GM19452 (cell line): ENCODE measurements at regions not wholly inside any gene's neighbourhood (a gene's known extent, or its start where the extent isn't known, plus 50 kb on each side); places are given as distances from the start of the nearest gene placed in this dataset.

Experiments used
- ATAC-seq: cut with Tn5 transposase; IDR thresholded peaks from one replicate; pipeline ENCODE4 v1.9.1; 2021; ENCODE audit not compliant: unreplicated experiment

- ATAC-seq, result no peak
Observed at GRCh38 chr2:234661849-234662248, 165.0 kb upstream of the ARL4C start.

GRCh38 chr2:234661175-234661574 lies 164.3 kb upstream of the ARL4C start:
- no peak for ATAC-seq

- no peak for ATAC-seq
Observed at GRCh38 chr2:234655706-234656105, 158.8 kb upstream of the ARL4C start.

GRCh38 chr2:234650911-234651310 lies 154.0 kb upstream of the ARL4C start:
- ATAC-seq, result no peak

- ATAC-seq, result no peak
Observed at GRCh38 chr2:234649951-234650350, 153.1 kb upstream of the ARL4C start.

DNA sequence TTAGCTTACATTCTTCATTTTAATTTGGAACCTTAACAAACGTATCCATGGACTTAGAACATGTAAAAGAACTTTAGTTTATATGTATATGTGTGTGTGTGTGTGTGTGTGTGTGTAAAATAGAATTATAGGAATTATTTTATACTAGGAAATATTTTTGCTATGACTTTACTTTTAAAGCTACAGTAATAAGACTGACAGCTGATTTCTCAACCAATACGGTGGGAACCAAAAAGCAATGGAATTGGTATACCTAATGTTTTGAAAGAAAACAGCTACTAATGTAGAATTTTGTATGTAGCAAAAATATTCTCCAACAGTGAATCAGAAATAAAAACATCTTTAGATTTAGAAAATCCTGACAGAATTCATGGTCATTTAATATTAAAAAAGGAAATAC lies 146.5 kb upstream of the ARL4C start:
- no peak for ATAC-seq

DNA sequence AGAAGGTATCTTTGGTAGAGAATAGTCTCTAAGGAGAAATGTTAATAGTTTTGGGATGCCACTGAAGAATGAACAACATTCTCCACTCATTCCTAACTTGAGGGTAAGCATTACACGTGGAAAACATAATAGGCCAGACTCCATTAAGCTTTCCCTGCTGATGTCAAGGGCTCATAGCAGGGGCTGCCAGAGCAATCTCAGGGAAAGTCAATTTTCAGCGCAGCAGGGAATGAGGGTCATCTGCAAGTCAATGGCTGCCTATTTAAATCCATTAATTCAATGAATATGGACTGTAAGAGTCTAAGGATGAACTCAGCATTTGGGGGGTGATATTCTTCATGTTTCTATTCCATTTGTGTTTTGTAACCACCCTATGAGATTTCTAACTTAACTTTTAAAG lies 144.2 kb upstream of the ARL4C start:
- no peak for ATAC-seq

GRCh38 chr2:234640657-234641056 lies 143.8 kb upstream of the ARL4C start:
- ATAC-seq, result no peak

DNA sequence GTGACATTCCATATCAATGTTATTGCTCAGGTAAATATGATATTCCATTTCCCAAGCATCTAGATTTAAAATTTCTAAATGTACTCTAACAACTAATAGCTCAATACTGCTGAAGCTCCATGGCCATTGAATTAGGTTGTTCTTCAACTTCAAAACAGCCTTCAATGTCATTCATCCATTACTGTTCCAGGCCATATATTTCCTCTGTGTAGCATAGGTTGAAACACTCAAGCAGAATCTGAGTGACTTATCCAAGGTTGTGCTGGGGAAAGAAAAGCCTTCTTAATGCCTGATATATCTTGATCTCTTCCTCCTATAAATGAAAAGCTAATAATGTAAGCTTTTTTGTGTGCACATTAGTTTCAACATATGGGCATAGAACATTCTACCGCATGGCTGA lies 142.1 kb upstream of the ARL4C start:
- ATAC-seq, result no peak

GRCh38 chr2:234635284-234635683 lies 138.4 kb upstream of the ARL4C start:
- no peak for ATAC-seq

DNA sequence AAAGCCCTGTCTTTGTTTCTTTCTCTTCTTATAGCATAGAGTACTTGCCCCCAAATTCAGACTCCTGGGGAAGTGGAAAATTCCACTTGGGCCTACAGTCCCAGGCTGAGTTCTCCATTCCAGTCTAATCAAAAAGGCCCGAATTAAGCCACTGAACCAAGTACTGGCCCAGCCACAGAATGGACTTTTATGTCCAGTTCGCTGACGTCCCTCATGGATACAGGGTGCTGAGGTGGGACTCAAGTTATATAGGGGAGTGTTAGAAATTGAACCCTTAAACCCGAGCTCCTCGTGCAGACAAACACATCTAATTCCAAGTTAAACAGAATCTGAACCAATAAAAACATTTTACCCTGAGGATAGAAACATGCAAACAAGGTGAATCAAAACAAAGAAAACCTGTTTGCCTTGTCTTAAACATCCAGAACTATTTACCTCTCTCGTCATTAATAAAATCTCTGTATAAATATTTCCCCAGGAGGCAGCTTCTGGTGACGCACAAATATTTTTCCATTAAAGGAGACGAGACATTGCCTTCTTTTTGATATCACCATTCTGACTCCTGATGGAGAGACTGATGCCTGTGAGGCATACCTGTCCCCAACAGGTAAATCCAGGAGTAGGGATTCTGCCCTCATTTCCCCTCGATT lies 136.8 kb upstream of the ARL4C start:
- ATAC-seq, result no peak

- no peak for ATAC-seq
Observed at GRCh38 chr2:234632527-234633391, 135.9 kb upstream of the ARL4C start.

GRCh38 chr2:234631646-234632514 lies 135.0 kb upstream of the ARL4C start:
- no peak for ATAC-seq

DNA sequence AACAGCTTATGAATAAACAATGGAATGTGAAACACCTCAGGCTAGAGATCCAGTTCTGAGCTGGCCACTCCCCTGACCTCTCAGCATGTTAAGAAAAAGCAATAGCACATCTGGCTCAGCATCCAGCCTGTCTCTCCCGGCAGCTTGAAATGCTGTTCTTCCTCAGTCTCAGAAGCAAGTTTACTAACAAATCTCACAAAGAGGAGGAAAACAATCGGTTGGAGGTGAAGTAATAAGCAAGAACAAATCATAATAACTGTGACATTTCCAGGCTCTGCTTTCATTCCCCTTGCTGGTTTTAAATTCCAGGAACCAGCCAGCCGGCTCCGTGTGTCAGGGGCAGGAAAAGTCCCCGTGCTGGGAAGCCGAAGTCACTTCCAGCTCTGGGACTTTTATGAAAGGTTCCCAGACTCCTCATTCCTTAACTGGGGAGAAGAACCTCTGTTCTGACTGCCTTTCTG lies 133.9 kb upstream of the ARL4C start:
- no peak for ATAC-seq

GRCh38 chr2:234629596-234629995 lies 132.7 kb upstream of the ARL4C start:
- ATAC-seq, result no peak

- ATAC-seq, result no peak
Observed at GRCh38 chr2:234628953-234629352, 132.1 kb upstream of the ARL4C start.

DNA sequence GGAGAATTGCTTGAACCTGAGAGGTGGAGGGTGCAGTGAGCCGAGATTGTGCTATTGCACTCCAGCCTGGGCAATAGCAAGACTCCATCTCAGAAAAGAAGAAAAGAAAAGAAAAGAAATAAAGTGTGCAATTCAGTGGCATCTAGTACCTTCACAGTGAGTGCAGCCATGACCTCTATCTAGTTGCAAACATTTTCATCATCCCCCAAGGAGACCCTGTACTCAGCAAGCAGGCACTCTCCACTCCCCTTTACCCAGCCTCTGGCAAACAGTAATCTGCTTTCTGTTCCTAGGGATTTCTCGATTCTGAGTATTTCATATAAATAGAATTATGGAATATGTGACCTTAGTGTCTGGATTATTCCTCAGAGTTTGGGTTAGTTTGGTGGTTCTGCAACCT lies 130.4 kb upstream of the ARL4C start:
- no peak for ATAC-seq

- ATAC-seq, result no peak
Observed at GRCh38 chr2:234626566-234627130, 129.8 kb upstream of the ARL4C start.

DNA sequence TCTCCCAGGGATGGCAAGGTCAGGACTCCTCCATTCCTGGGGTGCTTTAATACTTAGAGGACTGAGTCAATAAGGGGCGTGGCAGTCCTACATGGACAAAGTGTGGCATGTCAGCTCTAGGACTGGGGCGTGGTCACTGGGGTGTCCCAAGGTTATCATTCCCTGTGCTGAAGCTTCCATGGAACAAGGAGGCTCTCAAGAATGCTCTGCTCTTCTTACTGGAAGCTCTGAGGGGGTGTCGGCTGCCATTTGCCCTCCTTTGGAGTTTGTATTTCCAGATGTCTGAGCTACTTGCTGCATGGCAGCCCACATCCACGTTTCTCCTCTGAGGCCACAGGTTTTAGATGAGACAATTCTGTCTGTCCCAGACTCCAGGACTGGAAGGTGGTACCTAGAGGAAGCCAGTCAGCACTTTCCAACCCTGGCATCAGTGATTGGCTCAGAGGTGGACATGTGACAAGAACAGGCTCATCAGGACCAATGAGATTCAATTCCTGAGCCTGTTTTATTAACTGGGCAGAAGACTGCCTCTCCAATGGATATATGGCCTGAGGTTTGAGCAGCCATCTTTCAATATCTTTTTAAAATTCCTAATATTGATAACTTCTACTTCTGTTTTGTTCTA lies 128.9 kb upstream of the ARL4C start:
- no peak for ATAC-seq

DNA sequence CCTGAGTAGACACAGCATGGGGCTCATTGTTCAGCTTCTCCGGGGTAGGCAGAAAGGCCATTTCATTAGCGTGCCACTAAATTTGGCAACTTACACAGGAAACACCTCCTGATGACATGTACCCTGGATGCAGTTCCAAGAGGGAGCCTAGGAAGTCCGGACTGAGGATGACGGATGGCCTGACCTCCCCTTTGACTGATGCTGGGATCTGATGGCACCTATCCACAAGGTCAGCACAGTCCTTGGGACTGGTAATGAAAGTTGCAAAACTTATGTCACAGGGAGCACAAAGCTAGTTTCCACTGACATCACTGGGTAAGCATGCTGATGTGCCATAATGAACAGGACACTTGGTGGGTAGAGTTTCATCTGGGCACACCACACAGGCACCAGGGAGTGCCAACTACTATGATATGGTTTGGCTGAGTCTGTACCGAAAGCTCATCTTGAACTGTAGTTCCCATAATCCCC lies 126.7 kb upstream of the ARL4C start:
- ATAC-seq, result no peak

GRCh38 chr2:234621120-234621519 lies 124.2 kb upstream of the ARL4C start:
- ATAC-seq, result no peak
